ENCODE measurements at regions not wholly inside any gene's neighbourhood (a gene's known extent, or its start where the extent isn't known, plus 50 kb on each side); places are given as distances from the start of the nearest gene placed in this dataset.
"Not testable (repeated sequence)": the region's sequence is repeated elsewhere in the genome, so short reads cannot be mapped to it uniquely, and the experiment has no call there.

DNA sequence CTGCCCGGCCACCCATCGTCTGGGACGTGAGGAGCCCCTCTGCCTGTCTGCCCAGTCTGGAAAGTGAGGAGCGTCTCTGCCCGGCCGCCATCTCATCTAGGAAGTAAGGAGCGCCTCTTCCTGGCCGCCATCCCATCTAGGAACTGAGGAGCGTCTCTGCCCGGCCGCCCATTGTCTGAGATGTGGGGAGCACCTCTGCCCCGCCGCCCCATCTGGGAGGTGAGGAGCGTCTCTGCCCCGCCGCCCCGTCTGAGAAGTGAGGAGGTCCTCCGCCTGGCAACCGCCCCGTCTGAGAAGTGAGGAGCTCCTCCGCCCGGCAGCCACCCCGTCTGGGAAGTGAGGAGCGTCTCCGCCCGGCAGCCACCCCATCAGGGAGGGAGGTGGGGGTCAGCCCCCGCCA, 56.4 kb upstream of the ZNF746 start:
- not testable (repeated sequence) for H3F3A ChIP-seq (ENCODE audit: low read depth); H3K9me2 ChIP-seq (replicated peaks; ENCODE audit: low read depth, low read length); H2AFZ ChIP-seq (ENCODE audit: low read length); H3K27me3 ChIP-seq (ENCODE audit: insufficient read depth, low read length, poor library complexity, severe bottlenecking); H3K79me2 ChIP-seq (ENCODE audit: insufficient read depth, low read length); H3K4me2 ChIP-seq (ENCODE audit: low read depth, low read length, poor library complexity, severe bottlenecking); H3K9ac ChIP-seq (ENCODE audit: low read depth, low read length, poor library complexity, severe bottlenecking); H3K4me1 ChIP-seq (ENCODE audit: insufficient read depth, low read length, poor library complexity, severe bottlenecking); H4K20me1 ChIP-seq (ENCODE audit: insufficient read depth, low read length, poor library complexity, severe bottlenecking); H3K4me3 ChIP-seq (ENCODE audit: low read length, poor library complexity, severe bottlenecking); H3K9me3 ChIP-seq (ENCODE audit: insufficient read depth, low read depth, low read length)
- peaks cover 63% of the 10 kb centered on the region; the same call in 1 of the 2 replicates for H3K36me3 ChIP-seq (ENCODE audit: insufficient read depth, low read length)

DNA sequence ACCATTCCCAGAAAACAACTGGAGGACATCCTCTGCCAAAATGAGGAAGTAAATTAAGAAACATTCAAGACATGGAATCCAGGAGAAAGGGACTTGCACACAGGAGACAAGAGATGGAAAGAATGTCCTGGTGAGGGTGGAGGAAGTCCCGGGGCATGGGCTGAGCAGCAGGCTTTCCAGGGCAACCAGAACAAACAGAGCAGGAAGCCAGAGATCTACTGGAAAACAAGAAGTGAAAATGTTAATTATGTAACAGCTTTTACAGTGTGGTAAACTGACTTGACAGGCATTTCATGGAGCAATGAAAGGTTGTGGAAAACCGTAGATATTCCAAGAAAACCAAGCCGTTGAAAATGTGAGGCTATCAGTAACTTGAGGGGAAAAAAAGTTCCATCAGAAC, 55.2 kb upstream of the ZNF746 start:
- Histone ChIP-seq H4K20me1 (ENCODE audit: insufficient read depth, low read length, poor library complexity, severe bottlenecking) (no peaks in the 10 kb centered on the region), H3K79me2 (ENCODE audit: insufficient read depth, low read length) (no peaks in the 10 kb centered on the region), H3K9me2 (replicated peaks; ENCODE audit: low read depth, low read length) (no peaks in the 10 kb centered on the region), H2AFZ (ENCODE audit: low read length) (no peak overlapping the region), H3K9ac (ENCODE audit: low read depth, low read length, poor library complexity, severe bottlenecking) (no peak overlapping the region), H3K4me2 (ENCODE audit: low read depth, low read length, poor library complexity, severe bottlenecking) (no peak overlapping the region), H3F3A (ENCODE audit: low read depth) (no peaks in the 10 kb centered on the region), H3K4me1 (ENCODE audit: insufficient read depth, low read length, poor library complexity, severe bottlenecking) (no peaks in the 10 kb centered on the region), H3K36me3 (ENCODE audit: insufficient read depth, low read length) (peaks cover 66% of the 10 kb centered on the region; the same call in 1 of the 2 replicates), H3K27me3 (ENCODE audit: insufficient read depth, low read length, poor library complexity, severe bottlenecking) (no peaks in the 10 kb centered on the region), H3K4me3 (ENCODE audit: low read length, poor library complexity, severe bottlenecking) (no peak overlapping the region), H3K9me3 (ENCODE audit: insufficient read depth, low read depth, low read length) (no peaks in the 10 kb centered on the region)
- no peak for TF ChIP-seq EZH2phosphoT487 (IDR thresholded peaks at IDR 0.05; ENCODE audit: borderline replicate concordance)
- TF ChIP-seq, protein P1, sequence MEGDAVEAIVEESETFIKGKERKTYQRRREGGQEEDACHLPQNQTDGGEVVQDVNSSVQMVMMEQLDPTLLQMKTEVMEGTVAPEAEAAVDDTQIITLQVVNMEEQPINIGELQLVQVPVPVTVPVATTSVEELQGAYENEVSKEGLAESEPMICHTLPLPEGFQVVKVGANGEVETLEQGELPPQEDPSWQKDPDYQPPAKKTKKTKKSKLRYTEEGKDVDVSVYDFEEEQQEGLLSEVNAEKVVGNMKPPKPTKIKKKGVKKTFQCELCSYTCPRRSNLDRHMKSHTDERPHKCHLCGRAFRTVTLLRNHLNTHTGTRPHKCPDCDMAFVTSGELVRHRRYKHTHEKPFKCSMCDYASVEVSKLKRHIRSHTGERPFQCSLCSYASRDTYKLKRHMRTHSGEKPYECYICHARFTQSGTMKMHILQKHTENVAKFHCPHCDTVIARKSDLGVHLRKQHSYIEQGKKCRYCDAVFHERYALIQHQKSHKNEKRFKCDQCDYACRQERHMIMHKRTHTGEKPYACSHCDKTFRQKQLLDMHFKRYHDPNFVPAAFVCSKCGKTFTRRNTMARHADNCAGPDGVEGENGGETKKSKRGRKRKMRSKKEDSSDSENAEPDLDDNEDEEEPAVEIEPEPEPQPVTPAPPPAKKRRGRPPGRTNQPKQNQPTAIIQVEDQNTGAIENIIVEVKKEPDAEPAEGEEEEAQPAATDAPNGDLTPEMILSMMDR (conservative IDR thresholded peaks at IDR 0.05; ENCODE audit: low read length): no peak
